ENCODE measurements at regions not wholly inside any gene's neighbourhood (a gene's known extent, or its start where the extent isn't known, plus 50 kb on each side); places are given as distances from the start of the nearest gene placed in this dataset.

GRCh38 chr2:51410331-51410730 is 378.4 kb upstream of the NRXN1 start:
- Histone ChIP-seq H3K36me3 (no peaks in the 10 kb centered on the region), H3K9me3 (no peaks in the 10 kb centered on the region), H3K27ac (no peak overlapping the region), H3K27me3 (no peaks in the 10 kb centered on the region), H3K4me3 (no peak overlapping the region), H3K4me1 (no peaks in the 10 kb centered on the region)
- 31% methylated on average over 3 of the region's 3 CpGs for WGBS (ENCODE audit: insufficient coverage, low coverage, low lambda C conversion rate, missing lambda C conversion rate)
- DNase-seq = no peak
- intact Hi-C loops (cut with DNase I) = no loop called here
- ATAC-seq = no peak
- TF ChIP-seq POLR2A (IDR thresholded peaks at IDR 0.05) = no peak
- no peak for TF ChIP-seq CTCF (IDR thresholded peaks at IDR 0.05)

- Histone ChIP-seq H3K27ac (no peak overlapping the region), H3K9me3 (no peaks in the 10 kb centered on the region), H3K4me3 (no peak overlapping the region), H3K4me1 (no peaks in the 10 kb centered on the region), H3K27me3 (no peaks in the 10 kb centered on the region), H3K36me3 (no peaks in the 10 kb centered on the region)
- DNase-seq (no peak), ATAC-seq (no peak)
- 0% methylated on average over 1 of the region's 1 CpG for WGBS (ENCODE audit: insufficient coverage, low coverage, low lambda C conversion rate, missing lambda C conversion rate)
- intact Hi-C loops (cut with DNase I) = no loop called here
- TF ChIP-seq CTCF (IDR thresholded peaks at IDR 0.05) = no peak
- no peak for TF ChIP-seq POLR2A (IDR thresholded peaks at IDR 0.05)
These were observed 378.0 kb upstream of the NRXN1 start for GRCh38 chr2:51409920-51410319.

GRCh38 chr2:51404226-51404625 is 372.3 kb upstream of the NRXN1 start:
- intact Hi-C loops (cut with DNase I) = no loop called here
- 68% methylated on average over 3 of the region's 3 CpGs for WGBS (ENCODE audit: insufficient coverage, low coverage, low lambda C conversion rate, missing lambda C conversion rate)
- ATAC-seq = no peak
- no peaks in the 10 kb centered on the region for H3K36me3 ChIP-seq
- DNase-seq = no peak
- no peaks in the 10 kb centered on the region for H3K27me3 ChIP-seq
- H3K4me1 ChIP-seq = no peaks in the 10 kb centered on the region
- H3K27ac ChIP-seq = no peak overlapping the region
- no peaks in the 10 kb centered on the region for H3K9me3 ChIP-seq
- TF ChIP-seq CTCF (IDR thresholded peaks at IDR 0.05) (no peak), POLR2A (IDR thresholded peaks at IDR 0.05) (no peak)
- no peak overlapping the region for H3K4me3 ChIP-seq

GRCh38 chr2:51401546-51401945 is 369.6 kb upstream of the NRXN1 start:
- DNase-seq = no peak
- Histone ChIP-seq H3K36me3 (no peaks in the 10 kb centered on the region), H3K27ac (no peak overlapping the region), H3K4me1 (no peaks in the 10 kb centered on the region), H3K27me3 (no peaks in the 10 kb centered on the region), H3K9me3 (no peaks in the 10 kb centered on the region), H3K4me3 (no peak overlapping the region)
- intact Hi-C loops (cut with DNase I) = no loop called here
- TF ChIP-seq POLR2A (IDR thresholded peaks at IDR 0.05) (no peak), CTCF (IDR thresholded peaks at IDR 0.05) (no peak)
- ATAC-seq = no peak
- 74% methylated on average over 5 of the region's 5 CpGs for WGBS (ENCODE audit: insufficient coverage, low coverage, low lambda C conversion rate, missing lambda C conversion rate)

GRCh38 chr2:51387235-51387634 is 355.3 kb upstream of the NRXN1 start:
- Histone ChIP-seq H3K27me3 (no peaks in the 10 kb centered on the region), H3K36me3 (no peaks in the 10 kb centered on the region), H3K27ac (no peak overlapping the region), H3K4me3 (no peak overlapping the region), H3K9me3 (no peaks in the 10 kb centered on the region), H3K4me1 (no peaks in the 10 kb centered on the region)
- DNase-seq = no peak
- ATAC-seq = no peak
- TF ChIP-seq POLR2A (IDR thresholded peaks at IDR 0.05) = no peak
- no peak for TF ChIP-seq CTCF (IDR thresholded peaks at IDR 0.05)
- intact Hi-C loops (cut with DNase I) = no loop called here

Data from right lobe of liver (tissue), 6 donors.